ENCODE measurements at regions not wholly inside any gene's neighbourhood (a gene's known extent, or its start where the extent isn't known, plus 50 kb on each side); places are given as distances from the start of the nearest gene placed in this dataset.
"Not testable (repeated sequence)": the region's sequence is repeated elsewhere in the genome, so short reads cannot be mapped to it uniquely, and the experiment has no call there.

DNA sequence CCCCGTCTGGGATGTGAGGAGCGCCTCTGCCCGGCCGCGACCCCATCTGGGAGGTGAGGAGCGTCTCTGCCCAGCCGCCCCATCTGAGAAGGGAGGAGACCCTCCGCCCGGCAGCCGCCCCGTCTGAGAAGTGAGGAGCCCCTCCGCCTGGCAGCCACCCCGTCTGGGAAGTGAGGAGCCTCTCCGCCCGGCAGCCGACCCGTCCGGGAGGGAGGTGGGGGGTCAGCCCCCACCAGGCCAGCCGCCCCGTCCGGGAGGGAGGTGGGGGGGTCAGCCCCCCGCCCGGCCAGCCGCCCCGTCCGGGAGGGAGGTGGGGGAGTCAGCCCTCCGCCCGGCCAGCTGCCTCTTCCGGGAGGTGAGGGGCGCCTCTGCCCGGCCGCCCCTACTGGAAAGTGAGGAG is 454.4 kb upstream of the CAMK1G start:
- TF ChIP-seq, protein P1, sequence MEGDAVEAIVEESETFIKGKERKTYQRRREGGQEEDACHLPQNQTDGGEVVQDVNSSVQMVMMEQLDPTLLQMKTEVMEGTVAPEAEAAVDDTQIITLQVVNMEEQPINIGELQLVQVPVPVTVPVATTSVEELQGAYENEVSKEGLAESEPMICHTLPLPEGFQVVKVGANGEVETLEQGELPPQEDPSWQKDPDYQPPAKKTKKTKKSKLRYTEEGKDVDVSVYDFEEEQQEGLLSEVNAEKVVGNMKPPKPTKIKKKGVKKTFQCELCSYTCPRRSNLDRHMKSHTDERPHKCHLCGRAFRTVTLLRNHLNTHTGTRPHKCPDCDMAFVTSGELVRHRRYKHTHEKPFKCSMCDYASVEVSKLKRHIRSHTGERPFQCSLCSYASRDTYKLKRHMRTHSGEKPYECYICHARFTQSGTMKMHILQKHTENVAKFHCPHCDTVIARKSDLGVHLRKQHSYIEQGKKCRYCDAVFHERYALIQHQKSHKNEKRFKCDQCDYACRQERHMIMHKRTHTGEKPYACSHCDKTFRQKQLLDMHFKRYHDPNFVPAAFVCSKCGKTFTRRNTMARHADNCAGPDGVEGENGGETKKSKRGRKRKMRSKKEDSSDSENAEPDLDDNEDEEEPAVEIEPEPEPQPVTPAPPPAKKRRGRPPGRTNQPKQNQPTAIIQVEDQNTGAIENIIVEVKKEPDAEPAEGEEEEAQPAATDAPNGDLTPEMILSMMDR (IDR thresholded peaks at IDR 0.05): not testable (repeated sequence)
- not testable (repeated sequence) for TF ChIP-seq POLR2AphosphoS5 (IDR thresholded peaks at IDR 0.05)
